H1 (cell line): ENCODE measurements at regions not wholly inside any gene's neighbourhood (a gene's known extent, or its start where the extent isn't known, plus 50 kb on each side); places are given as distances from the start of the nearest gene placed in this dataset.

Experiments used
- CTCF ChIA-PET: fragments of 300-600 bp; sonication (Branson Sonifier 250); formaldehyde crosslinking; loops from one replicate; lab custom pipeline; 2021; ENCODE audit not compliant: partially characterized antibody; lab: Charles Lee
- POLR2A ChIA-PET: fragments of 300-600 bp; sonication (Branson Sonifier 250); formaldehyde crosslinking; loops from one replicate; lab custom pipeline; 2021; ENCODE audit warnings: inconsistent platforms; ENCODE audit not compliant: partially characterized antibody; lab: Charles Lee
- DNase-seq, 2 experiments: peaks; one replicate each; pipeline versions ENCODE4 v3.0.0 to v3.0.0-alpha.2; 2010 to 2022; ENCODE audit warnings: low spot score in 2 of 2, low read depth in 1 of 2, mixed read lengths in 1 of 2
- FAIRE-seq: peaks from 2 replicates; lab custom pipeline; 2011; peaks lifted over from hg19 to GRCh38; lab: Jason Lieb, UNC
- H2AFZ ChIP-seq: 2 replicates; pipeline ENCODE4 v1.8.1; 2012; ENCODE audit warnings: low read length, inconsistent platforms
- H2AK5ac ChIP-seq: 2 replicates; pipeline ENCODE4 v1.6.1; 2013; ENCODE audit warnings: low read depth, low read length
- H2BK120ac ChIP-seq: replicated peaks from 2 replicates; pipeline ENCODE3; 2013; ENCODE audit warnings: low read depth, low read length, inconsistent platforms
- H2BK12ac ChIP-seq: 2 replicates; pipeline ENCODE4 v1.6.1; 2013; ENCODE audit warnings: low read depth, low read length
- H2BK15ac ChIP-seq: 2 replicates; pipeline ENCODE4 v1.6.1; 2013; ENCODE audit warnings: low read length
- H2BK20ac ChIP-seq: 2 replicates; pipeline ENCODE4 v1.6.1; 2013; ENCODE audit warnings: low read length
- H2BK5ac ChIP-seq: 2 replicates; pipeline ENCODE4 v1.6.1; 2013; ENCODE audit warnings: low read depth, low read length
- H3K14ac ChIP-seq: 2 replicates; pipeline ENCODE4 v1.6.1; 2013; ENCODE audit warnings: inconsistent platforms; ENCODE audit not compliant: insufficient read length
- H3K18ac ChIP-seq: 2 replicates; pipeline ENCODE4 v1.6.1; 2013; ENCODE audit warnings: low read length; ENCODE audit errors: extremely low read depth
- H3K23ac ChIP-seq: 2 replicates; pipeline ENCODE4 v1.6.1; 2013; ENCODE audit warnings: inconsistent platforms; ENCODE audit not compliant: insufficient read length
- H3K23me2 ChIP-seq: 2 replicates; pipeline ENCODE4 v1.6.1; 2013; ENCODE audit warnings: low read depth, low read length
- H3K27ac ChIP-seq: 2 replicates; pipeline ENCODE4 v1.6.1; 2011; ENCODE audit warnings: low read depth, low read length, inconsistent platforms
- H3K27me3 ChIP-seq, 4 experiments: replicated peaks in 1 of 4; 1 replicate in 1 of 4; 2 replicates in 3 of 4; pipeline versions ENCODE4 v1.6.1 to v1.8.1; 2011 to 2013; ENCODE audit warnings: low read length in 3 of 4, mild to moderate bottlenecking in 3 of 4, inconsistent platforms in 2 of 4, mixed read lengths in 2 of 4, moderate library complexity in 1 of 4; ENCODE audit not compliant: control insufficient read depth in 3 of 4, insufficient read depth in 3 of 4; ENCODE audit errors: extremely low read depth in 1 of 4
- H3K36me3 ChIP-seq, 4 experiments: 2 replicates each; pipeline versions ENCODE4 v1.6.1 to v1.8.1; 2011 to 2013; ENCODE audit warnings: mild to moderate bottlenecking in 4 of 4, low read length in 3 of 4, moderate library complexity in 2 of 4, control low read depth in 1 of 4, inconsistent platforms in 1 of 4; ENCODE audit not compliant: insufficient read depth in 4 of 4, control insufficient read depth in 2 of 4
- H3K4ac ChIP-seq: replicated peaks from 2 replicates; pipeline ENCODE3; 2013; ENCODE audit warnings: low read length, low read depth, mixed read lengths, inconsistent platforms; ENCODE audit not compliant: insufficient read length
- H3K4me1 ChIP-seq, 4 experiments: replicated peaks in 1 of 4; 1 replicate in 1 of 4; 2 replicates in 3 of 4; pipeline versions ENCODE4 v1.6.1 to v1.8.1; 2011 to 2013; ENCODE audit warnings: low read length in 3 of 4, inconsistent platforms in 2 of 4, mixed read lengths in 1 of 4; ENCODE audit not compliant: insufficient read depth in 4 of 4, control insufficient read depth in 3 of 4
- H3K4me2 ChIP-seq, 2 experiments: 2 replicates each; pipeline versions ENCODE4 v1.6.1 to v1.8.1; 2011 to 2013; ENCODE audit warnings: low read depth in 2 of 2, low read length in 2 of 2, control low read depth in 1 of 2, inconsistent platforms in 1 of 2, mild to moderate bottlenecking in 1 of 2; ENCODE audit not compliant: insufficient read depth in 1 of 2
- H3K4me3 ChIP-seq, 4 experiments: fragments of 200-600, 300-600 bp in 1 of 4; sonication (generic), shearing (Covaris generic), sonication (Bioruptor Twin) in 1 of 4; 2 replicates each; pipeline versions ENCODE4 v1.5.1 to v1.8.1; 2011 to 2016; ENCODE audit warnings: low read length in 4 of 4, low read depth in 3 of 4, control low read depth in 2 of 4, inconsistent platforms in 2 of 4, mild to moderate bottlenecking in 2 of 4, mixed read lengths in 1 of 4, moderate library complexity in 1 of 4; ENCODE audit not compliant: insufficient read depth in 2 of 4; ENCODE audit errors: extremely low read depth in 1 of 4
- H3K56ac ChIP-seq: replicated peaks from 2 replicates; pipeline ENCODE3; 2013; ENCODE audit warnings: low read depth, mild to moderate bottlenecking, mixed read lengths, low read length, inconsistent platforms; ENCODE audit not compliant: insufficient read length
- H3K79me1 ChIP-seq: 2 replicates; pipeline ENCODE4 v1.6.1; 2013; ENCODE audit warnings: low read depth, low read length, control low read depth
- H3K79me2 ChIP-seq, 2 experiments: 2 replicates each; pipeline versions ENCODE4 v1.6.1 to v1.8.1; 2012 to 2013; ENCODE audit warnings: low read length in 2 of 2, mild to moderate bottlenecking in 2 of 2, inconsistent platforms in 1 of 2; ENCODE audit not compliant: insufficient read depth in 2 of 2, control insufficient read depth in 1 of 2
- H3K9ac ChIP-seq, 4 experiments: replicated peaks in 1 of 4; 1 replicate in 1 of 4; 2 replicates in 3 of 4; pipeline versions ENCODE4 v1.6.1 to v1.8.1; 2011 to 2013; ENCODE audit warnings: low read depth in 3 of 4, low read length in 3 of 4, control low read depth in 2 of 4, mild to moderate bottlenecking in 2 of 4, moderate library complexity in 2 of 4, inconsistent platforms in 1 of 4; ENCODE audit errors: extremely low read depth in 1 of 4
- H3K9me3 ChIP-seq, 2 experiments: 2 replicates each; pipeline versions ENCODE4 v1.6.1 to v1.8.1; 2012 to 2013; ENCODE audit warnings: mild to moderate bottlenecking in 2 of 2, moderate library complexity in 2 of 2, control low read depth in 1 of 2, inconsistent platforms in 1 of 2, low read depth in 1 of 2, low read length in 1 of 2, mixed read lengths in 1 of 2; ENCODE audit not compliant: insufficient read depth in 2 of 2
- H4K20me1 ChIP-seq, 2 experiments: replicated peaks in 1 of 2; 2 replicates each; pipeline versions ENCODE3 to v1.8.1; 2011 to 2013; ENCODE audit warnings: inconsistent platforms in 2 of 2, low read length in 2 of 2, mild to moderate bottlenecking in 1 of 2; ENCODE audit not compliant: insufficient read depth in 2 of 2, control insufficient read depth in 1 of 2
- H4K5ac ChIP-seq: 2 replicates; pipeline ENCODE4 v1.6.1; 2013; ENCODE audit warnings: low read length, low read depth, mixed read lengths, inconsistent platforms; ENCODE audit not compliant: insufficient read length
- H4K8ac ChIP-seq: 2 replicates; pipeline ENCODE4 v1.8.0; 2013; ENCODE audit warnings: mild to moderate bottlenecking, moderate library complexity, low read length, inconsistent platforms; ENCODE audit not compliant: insufficient read depth; ENCODE audit errors: extremely low read depth
- H4K91ac ChIP-seq: replicated peaks from 2 replicates; pipeline ENCODE3; 2013; ENCODE audit warnings: low read length, mixed read lengths, inconsistent platforms; ENCODE audit not compliant: insufficient read length
- SP4 ChIP-seq: IDR thresholded peaks from 2 replicates; pipeline ENCODE4 v1.6.1; 2012; ENCODE audit warnings: low read length, inconsistent platforms

GRCh38 chrY:15540516-15540915 is 1016.2 kb downstream of the NLGN4Y start:
- Histone ChIP-seq H3K4ac (no peak overlapping the region), H3K79me1 (no peaks in the 10 kb centered on the region), H3K56ac (no peak overlapping the region), H4K5ac (no peak overlapping the region), H4K8ac (no peak overlapping the region), H3K18ac (no peak overlapping the region), H2BK120ac (no peak overlapping the region), H2AK5ac (no peak overlapping the region), H3K4me2 (no peak overlapping the region), H3K4me3 (no peak overlapping the region), H2AFZ (no peak overlapping the region), H4K20me1 (no peaks in the 10 kb centered on the region), H3K4me1 (no peaks in the 10 kb centered on the region), H3K27me3 (no peaks in the 10 kb centered on the region), H3K36me3 (no peaks in the 10 kb centered on the region), H2BK12ac (no peak overlapping the region), H3K23me2 (no peaks in the 10 kb centered on the region), H2BK20ac (no peak overlapping the region), H3K9ac (no peak overlapping the region), H3K14ac (no peak overlapping the region), H2BK5ac (no peak overlapping the region), H3K9me3 (no peaks in the 10 kb centered on the region), H4K91ac (no peak overlapping the region), H3K27ac (no peak overlapping the region), H3K79me2 (no peaks in the 10 kb centered on the region), H2BK15ac (no peak overlapping the region)
- FAIRE-seq (no peak), DNase-seq (no peak)
- ChIA-PET POLR2A (no interaction called here), CTCF (interaction anchor here (0.6 to 1.5 kb wide), 2 partner anchors 32 to 62 kb away, joined by 3 to 5 read pairs; no protein-coding TSS in a partner anchor)
- TF ChIP-seq SP4, result no peak
- TF ChIP-seq, all 59 proteins: peak for 0
- H3K23ac ChIP-seq, result no peak overlapping the region
